ENCODE measurements at regions not wholly inside any gene's neighbourhood (a gene's known extent, or its start where the extent isn't known, plus 50 kb on each side); places are given as distances from the start of the nearest gene placed in this dataset.

DNA sequence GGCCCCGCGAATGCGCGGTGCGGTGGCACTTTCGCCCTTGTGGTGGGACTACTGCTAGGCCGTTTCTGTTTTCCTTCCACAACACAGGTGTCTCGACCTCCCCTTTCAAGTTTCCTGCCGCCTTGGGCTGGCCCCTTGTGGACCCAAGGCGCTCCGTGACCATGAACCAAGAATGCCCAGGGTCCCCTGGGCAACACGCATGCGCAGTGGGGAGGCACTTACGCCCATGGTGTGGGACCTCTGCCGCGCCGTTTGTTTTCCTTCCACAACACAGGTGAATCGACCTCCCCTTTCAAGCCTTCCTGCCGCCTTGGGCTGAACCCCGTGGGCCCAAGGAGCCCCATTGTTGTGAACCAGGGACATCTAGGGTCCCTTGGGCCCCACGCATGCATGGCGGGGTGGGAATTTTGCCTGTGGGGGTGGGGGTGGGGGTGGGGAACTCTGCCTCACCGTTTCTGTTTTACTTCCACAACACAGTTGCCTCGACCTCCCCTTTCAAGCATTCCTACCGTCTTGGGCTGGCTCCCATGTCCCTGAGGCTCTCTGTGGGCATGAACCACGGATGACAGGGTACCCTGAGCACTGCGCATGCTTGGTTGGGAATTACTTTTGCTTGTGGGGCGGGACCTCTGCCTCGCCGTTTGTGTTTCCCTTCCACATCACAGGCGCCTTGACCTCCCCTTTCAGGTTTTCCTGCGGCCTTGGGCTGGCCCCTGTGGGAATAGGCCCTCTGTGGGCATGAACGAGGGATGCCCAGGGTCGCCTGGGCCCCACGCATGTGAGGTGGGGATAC lies 355.1 kb downstream of the ALG10 start:
- DNase-seq (ENCODE audit: low read depth in 2 of 2) = no peak

DNA sequence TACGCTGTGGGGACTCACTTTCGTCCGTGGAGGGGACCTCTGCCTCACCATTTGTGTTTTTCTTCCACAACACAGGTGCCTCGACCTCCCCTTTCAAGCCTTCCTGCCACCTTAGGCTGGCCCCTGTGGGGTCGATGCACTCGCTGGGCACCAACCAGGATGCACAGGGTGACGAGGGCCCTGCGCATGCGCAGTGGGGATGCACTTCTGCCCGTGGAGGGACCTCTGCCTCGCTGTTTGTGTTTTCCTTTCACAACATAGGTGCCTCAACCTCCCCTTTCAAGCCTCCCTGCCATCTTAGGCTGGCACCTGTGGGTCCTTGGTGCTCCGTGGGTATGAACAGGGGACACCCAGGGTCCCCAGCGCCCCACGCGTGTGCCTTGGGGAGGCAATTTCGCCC lies 356.8 kb downstream of the ALG10 start:
- DNase-seq (ENCODE audit: low read depth in 2 of 2) = no peak

DNA sequence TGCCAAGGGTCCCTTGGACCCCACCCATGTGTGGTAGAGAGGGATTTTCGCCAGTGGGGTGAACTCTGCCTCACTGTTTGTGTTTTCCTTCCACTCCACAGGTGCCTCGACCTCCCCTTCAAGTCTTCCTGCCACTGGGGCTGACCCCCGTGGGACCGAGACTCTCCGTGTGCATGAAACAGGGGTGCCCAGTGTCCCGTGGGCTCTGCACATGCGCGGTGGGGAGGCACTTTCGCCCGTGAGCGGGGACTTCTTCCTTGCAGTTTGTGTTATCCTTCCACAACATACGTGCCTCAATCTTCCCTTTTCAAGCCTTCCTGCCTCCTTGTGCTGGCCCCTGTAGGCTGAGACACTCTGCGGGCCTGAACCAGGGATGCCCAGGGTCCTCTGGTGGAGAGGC lies 362.4 kb downstream of the ALG10 start:
- no peak for DNase-seq (ENCODE audit: low read depth in 2 of 2)

DNA sequence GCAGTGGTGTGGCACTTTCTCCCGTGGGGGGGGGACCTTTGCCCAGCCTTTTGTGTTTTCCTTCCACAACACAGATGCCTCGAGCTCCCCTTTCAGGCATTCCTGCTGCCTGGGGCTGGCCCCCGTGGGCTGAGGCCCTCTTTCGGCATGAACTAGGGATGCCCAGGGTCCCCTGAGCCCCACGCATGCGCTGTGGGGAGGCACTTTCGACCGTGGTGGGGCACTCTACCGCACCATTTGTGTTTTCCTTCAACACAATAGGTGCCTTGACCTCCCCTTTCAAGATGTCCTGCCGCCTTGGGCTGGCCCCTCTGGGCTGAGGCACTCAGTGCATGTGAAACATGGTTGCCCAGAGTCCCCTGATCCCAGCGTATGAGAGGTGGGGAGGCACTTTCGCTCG lies 363.7 kb downstream of the ALG10 start:
- DNase-seq (ENCODE audit: low read depth in 2 of 2) = no peak

DNA sequence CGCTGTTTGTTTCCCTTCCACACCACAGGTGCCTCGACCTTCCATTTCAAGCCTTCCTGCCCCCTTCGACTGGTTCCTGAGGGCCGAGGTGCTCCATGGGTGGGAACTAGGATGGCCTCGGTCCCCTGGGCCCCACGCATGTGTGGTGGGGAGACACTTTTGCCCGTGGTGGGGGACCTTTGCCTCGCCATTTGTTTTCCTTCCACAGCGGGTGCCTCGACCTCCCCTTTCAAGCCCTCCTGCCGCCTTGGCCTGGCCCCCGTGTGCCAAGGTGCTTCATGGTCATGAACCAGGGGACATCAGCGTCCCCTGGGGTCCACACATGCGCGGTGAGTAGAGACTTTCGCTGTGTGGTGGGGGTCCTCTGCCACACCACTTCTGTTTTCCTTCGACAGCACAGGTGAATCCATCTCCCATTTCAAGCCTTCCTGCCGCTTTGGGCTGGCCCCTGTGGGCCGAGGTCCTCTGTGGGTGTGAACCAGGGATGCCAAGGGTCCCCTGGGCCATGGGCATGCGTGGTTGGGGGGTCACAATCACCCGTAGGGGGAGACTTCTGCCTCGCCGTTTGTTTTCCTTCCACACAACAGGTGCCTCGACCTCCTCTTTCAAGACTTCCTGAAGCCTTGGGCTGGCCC lies 364.4 kb downstream of the ALG10 start:
- DNase-seq (ENCODE audit: low read depth in 2 of 2) = no peak

DNA sequence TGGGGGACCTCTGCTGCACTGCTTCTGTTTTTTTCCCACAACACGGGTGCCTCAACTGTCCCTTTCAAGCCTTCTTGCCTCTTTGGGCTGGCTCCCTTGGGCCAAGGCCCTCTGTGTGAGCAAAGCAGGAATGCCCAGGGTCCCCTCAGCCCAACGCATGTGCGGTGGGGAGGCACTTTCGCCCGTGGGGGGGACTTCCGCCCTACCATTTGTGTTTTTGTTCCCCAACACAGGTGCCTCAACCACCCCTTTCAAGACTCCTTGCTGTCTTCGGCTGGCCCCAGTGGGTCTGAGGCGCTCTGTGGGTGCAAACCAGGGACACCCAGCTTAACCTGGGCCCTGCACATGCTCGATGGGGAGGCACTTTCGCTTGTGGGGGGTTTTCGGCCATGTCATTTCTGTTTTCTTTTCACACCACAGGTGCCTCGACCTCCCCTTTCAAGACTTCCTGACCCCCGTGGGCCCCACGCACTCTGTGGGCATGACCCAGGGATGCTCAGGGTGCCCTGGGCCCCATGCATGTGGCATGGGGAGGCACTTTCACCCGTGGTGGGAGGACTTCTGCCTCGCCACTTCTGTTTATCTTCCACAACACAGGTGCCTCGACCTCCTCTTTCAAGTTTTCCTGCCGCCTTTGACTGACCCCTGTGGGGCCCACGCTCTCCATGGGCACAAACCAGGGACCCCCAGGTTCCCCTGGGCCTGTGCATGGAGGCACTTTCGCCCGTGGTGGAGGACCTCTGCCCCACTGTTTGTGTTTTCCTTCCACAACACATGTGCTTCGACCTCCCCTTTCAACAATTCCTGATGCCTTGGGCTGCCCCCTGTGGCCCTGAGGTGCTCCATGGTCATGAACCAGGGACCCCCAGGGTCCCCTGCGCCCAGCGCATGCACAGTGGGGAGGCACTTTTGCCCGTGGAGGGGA lies 365.7 kb downstream of the ALG10 start:
- no peak for DNase-seq (ENCODE audit: low read depth in 2 of 2)

DNA sequence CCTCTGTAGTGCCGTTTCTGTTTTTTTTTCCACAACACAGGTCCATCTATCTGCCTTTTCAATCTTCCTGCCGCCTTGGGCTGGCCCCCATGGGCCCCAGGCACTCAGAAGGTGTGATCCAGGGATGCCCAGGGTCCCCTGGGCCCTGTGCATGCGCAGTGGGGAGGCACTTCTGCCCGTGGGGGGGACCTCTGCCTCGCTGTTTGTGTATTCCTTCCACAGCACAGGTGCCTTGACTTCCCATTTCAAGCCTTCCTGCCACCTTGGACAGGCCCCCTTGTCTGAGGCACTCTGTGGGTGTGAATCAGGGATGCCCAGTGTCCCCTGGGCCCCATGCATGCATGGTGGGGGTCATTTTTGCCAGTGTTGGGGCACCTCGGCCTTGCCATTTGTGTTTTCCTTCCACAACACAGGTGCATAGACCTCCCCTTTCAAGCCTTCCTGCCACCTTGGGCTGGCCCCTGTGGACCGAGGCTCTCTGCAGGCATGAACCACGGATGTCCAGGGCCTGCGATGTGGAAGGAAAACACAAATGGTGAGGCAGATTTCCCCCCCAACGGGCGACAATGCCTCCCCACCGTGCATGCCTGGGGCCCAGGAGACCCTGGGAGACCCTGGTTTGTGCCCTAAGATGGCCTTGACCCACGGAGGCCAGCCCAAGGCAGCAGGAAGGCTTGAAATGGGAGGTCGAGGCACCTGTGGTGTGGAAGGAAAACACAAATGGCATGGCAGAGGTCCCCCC lies 366.5 kb downstream of the ALG10 start:
- no peak for DNase-seq (ENCODE audit: low read depth in 2 of 2)

DNA sequence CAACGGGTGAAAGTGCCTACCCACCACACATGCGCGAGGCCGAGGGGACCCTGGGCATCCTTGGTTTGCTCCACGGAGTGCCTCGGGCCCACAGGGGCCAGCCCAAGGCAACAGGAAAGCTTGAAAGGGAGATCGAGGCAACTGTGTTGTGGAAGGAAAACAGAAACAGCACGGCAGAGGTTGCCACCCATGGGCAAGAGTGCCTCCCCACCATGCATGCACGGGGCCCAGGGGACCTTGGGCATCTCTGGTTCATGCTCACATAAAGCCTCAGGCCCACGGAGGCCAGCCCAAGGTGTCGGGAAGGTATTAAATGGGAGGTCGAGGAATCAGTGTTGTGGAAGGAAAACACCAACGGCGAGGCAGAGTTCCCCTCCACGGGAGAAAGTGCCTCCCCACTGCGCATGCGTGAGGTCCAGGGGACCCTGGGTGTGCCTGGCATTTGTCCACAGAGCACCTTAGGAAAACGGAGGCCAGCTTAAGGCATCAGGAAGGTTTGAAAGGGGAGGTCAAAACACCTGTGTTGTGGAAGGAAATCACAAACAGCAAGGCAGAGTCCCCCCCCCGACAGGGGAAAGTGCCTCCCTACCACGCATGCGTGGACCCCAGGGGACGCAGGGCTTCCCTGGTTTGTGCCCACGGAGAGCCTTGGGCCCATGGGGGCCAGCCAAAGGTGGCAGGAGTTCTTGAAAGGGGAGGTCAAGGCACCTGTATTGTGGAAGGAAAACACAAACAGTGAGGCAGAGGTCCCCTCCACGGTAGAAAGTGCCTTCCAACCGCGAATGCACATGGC lies 367.3 kb downstream of the ALG10 start:
- no peak for DNase-seq (ENCODE audit: low read depth in 2 of 2)

DNA sequence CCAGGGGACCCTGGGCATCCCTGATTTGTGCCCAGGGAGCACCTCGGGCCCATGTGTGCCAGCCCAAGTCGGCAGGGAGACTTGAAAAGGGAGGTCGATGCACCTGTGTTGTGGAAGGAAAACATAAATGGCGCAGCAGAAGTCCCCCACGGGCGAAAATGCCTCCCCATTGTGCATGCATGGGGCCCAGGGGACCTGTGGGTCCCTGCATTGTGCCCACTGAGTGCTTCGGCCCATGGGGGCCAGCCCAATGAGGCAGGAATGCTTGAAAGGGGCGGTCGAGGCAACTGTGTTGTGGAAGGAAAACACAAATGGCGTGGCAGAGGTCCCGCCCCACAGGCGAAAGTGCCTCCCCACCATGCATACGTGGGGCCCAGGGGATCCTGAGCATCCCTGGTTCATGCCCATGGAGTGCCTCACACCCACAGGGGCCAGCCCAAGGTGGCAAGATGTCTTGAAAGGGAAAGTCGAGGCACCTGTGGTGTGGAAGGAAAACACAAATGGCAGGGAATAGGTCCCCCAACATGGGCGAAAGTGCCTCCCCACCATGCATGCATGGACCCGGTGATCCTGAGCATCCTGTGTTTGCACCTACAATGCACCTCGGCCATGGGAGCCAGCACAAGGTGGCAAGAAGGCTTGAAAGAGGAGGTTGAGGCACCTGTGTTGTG lies 368.0 kb downstream of the ALG10 start:
- DNase-seq (ENCODE audit: low read depth in 2 of 2) = no peak

DNA sequence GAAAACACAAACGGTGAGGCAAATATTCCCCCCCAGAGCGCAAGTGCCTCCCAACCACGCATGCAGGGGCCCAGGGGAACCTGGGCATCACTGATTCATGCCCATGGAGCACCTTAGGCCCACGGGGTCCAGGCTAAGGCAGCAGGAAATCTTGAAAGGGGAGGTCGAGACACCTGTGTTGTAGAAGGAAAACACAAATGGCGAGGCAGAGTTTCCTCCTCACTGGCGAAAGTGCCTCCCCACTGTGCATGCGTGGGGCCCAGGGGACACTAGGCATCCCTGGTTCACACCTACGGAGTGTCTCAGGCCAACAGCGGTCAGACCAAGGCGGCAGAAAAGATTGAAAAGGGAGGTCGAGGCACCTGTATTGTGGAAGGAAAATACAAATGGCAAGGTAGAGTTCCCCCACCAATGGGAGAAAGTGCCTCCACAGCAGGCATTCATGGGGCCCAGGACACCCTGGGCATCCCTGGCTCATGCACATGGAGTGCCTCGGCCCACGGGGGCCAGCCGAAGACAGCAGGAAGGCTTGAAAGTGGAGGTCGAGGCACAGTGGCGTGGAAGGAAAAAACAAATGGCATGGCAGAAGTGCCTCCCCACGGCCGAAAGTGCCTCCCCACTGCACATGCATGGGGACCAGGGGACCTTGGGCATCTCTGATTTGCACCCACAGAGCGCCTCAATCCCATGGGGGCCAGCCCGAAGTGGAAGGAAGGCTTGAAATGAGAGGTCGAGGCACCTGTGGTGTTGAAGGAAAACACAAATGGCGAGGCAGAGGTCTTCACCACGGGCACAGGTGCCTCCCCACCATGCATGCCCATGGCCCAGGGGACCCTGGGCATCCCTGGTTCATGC lies 368.8 kb downstream of the ALG10 start:
- DNase-seq (ENCODE audit: low read depth in 2 of 2) = no peak

DNA sequence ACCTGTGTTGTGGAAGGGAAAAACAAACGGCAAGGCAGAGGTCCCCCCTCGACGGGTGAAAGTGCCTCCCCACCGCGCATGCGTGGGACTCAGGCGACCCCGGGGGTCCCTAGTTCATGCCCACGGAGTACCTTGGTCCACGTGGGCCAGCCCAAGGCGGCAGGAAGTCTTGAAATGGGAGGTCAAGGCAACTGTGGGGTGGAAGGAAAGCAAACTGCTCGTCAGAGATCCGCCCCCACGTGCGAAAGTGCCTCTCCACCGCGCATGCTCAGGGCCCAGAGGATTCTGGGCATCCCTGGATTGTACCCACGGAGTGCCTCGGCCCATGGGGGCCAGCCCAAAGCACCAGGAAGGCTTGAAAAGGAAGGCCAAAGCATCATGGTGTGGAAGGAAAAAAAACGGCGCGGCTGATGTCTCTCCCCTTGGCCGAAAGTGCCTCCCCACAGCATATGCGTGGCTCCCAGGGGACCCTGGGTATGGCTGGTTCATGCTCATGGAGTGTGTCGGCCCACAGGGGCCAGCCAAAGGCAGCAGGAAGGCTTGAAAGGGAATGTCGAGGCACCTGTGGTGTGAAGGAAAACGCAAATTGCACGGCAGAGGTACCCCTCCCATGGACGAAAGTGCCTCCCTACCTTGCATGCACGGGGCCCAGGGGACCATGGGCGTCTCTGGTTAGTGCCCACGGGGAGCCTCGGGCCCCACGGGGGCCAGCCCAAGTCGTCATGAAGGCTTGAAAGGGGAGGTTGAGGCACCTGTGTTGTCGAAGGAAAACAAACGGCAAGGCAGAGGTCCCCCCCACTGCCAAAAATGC lies 369.7 kb downstream of the ALG10 start:
- no peak for DNase-seq (ENCODE audit: low read depth in 2 of 2)

DNA sequence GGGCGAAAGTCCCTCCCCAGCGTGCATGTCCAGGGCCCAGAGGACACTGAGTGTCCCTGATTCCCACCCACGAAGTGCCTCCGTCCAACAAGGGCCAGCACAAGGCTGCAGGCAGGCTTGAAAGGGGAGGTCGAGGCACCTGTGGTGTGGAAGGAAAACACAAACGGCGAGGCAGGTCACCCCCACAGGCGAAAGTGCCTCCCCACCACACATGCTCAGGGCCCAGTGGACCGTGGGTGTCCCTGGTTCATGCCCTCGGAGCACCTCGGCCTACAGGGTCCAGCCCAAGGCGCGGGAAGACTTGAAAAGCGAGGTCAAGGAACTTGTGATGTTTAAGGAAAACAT lies 370.4 kb downstream of the ALG10 start:
- no peak for DNase-seq (ENCODE audit: low read depth in 2 of 2)

DNA sequence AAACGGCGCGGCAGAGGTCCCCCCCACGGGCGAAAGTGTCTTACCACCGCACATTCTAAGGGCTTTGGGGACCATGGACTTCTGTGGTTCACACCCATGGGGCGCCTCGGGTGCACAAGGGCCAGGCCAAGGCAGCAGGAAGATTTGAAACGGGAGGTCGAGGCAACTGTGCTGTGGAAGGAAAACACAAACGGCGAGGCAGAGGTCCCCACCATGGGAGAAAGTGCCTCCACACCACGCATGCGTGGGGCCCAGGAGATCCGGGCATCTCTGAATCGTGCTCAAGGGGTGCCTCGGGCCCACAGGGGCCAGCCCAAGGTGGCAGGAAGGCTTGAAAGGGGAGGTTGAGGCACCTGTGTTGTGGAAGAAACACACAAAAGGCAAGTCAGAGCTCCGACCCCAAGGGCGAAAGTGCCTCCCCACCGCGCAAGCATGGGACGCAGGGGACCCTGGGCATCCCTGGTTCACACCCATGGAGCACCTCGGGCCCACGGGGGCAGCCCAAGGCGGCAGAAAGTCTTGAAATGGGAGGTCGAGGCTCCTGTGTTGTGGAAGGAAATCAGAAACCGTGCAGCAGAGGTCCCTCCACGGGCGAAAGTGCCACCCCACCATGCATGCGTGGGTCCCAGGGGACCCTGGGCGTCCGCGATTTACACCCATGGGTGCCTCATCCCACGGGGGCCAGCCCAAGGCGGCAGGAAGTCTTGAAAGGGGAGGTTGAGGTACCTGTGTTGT lies 371.0 kb downstream of the ALG10 start:
- no peak for DNase-seq (ENCODE audit: low read depth in 2 of 2)

DNA sequence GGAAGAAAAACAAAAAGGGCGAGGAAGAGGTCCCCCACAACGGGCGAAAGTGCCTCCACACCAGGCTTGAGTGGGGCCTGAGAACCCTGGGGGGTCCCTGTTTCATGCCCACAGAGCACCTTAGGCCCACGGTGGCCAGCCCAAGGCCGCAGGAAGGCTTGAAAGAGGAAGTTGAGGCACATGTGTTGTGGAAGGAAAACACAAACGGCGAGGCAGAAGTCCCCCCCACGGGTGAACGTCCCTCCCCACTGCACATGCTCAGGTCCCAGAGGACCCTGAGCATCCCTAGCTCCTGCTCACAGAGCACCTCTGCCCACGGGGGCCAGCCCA lies 371.5 kb downstream of the ALG10 start:
- DNase-seq (ENCODE audit: low read depth in 2 of 2) = no peak

DNA sequence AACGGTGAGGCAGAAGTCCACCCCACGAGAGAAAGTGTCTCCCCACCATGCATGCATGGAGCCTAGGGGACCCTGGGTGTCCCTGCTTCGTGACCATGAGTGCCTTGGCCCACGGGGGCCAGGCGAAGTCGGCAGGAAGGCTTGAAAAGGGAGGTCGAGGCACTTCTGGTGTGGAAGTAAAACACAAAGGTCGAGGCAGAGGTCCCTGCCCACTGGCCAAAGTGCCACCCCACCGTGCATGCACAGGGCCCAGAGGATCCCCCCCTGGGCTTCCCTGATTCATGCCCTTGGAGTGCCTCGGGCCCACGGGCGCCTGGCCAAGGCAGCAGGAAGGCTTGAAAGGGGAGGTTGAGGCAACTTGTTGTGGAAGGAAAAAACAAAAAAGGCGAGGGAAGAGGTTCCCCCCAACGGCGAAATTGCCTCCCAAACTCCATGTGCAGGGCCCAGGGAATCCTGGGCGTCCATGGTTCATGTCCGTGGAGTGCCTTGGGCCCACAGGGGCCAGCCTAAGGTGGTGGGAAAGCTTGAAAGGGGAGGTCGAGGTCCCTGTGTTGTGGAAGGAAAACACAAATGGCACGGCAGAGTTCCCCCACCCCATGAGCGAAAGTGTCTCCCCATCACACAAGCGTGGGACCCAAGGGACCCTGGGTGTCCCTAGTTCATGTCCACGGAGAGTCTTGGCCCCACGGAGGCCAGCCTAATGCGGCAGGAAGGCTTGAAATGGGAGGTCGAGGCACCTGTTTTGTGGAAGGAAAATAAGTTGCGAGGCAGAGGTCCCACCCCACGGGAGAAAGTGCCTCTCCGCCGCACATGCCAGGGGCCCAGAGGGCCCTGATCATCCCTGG lies 372.1 kb downstream of the ALG10 start:
- DNase-seq (ENCODE audit: low read depth in 2 of 2) = no peak

DNA sequence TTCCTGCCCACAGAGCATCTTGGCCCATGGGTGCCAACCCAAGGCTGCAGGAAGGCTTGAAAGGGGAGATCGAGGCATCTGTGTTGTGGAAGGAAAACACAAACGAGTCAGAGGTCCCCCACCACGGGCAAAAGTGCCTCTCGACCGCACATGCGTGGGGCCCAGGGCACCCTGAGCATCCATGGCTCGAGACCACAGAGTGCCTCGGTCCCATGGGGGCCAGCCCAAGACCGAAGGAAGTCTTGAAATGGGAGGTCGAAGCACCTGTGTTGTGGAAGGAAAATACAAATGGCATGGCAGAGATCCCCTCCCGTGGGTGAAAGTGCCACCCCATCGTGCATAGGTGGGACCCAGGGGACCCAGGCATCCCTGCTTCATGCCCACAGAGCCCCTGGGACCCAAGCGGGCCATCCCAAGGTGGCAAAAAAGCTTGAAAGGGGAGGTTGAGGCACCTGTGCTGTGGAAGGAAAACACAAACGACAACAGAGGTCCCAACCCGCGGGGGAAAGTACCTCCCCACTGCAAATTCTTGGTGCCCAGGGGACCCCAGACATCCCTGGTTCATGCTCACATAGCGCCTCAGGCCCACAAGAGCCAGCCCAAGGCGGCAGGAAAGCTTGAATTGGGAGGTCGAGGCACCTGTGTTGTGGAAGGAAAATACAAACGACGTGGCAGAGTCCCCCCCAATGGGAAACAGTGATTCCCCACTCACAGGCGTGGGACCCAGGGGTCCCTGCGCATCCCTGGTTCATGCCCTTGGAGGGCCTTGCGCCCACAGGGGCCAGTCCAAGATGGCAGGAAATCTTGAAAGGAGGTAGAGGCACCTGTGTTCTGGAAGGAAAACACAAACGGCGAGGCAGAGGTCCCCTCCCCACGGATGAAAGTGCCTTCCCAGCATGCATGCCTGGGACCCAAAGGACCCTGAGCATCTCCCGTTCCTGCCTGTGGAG lies 373.0 kb downstream of the ALG10 start:
- DNase-seq (ENCODE audit: low read depth in 2 of 2) = no peak
